ENCODE measurements at regions not wholly inside any gene's neighbourhood (a gene's known extent, or its start where the extent isn't known, plus 50 kb on each side); places are given as distances from the start of the nearest gene placed in this dataset.

- TF ChIP-seq CTCF (IDR thresholded peaks at IDR 0.05; ENCODE audit: extremely low read depth in 1 of 2, insufficient read depth in 1 of 2, low read depth in 1 of 2, low read length in 2 of 2) (no peak), POLR2A (IDR thresholded peaks at IDR 0.05; ENCODE audit: low read depth, low read length) (no peak)
These were observed 93.8 kb downstream of the SALL1 start for GRCh38 chr16:51057102-51057793.

Data from endothelial cell of umbilical vein (primary cell).